GM12892 (cell line): ENCODE measurements at regions not wholly inside any gene's neighbourhood (a gene's known extent, or its start where the extent isn't known, plus 50 kb on each side); places are given as distances from the start of the nearest gene placed in this dataset.

ENCODE experiments used
- POLR2A ChIP-seq: IDR thresholded peaks from 2 replicates; pipeline ENCODE4 v1.6.1; 2011; ENCODE audit warnings: low read depth, low read length, control low read depth
- POLR2AphosphoS5 ChIP-seq: IDR thresholded peaks from 2 replicates; pipeline ENCODE4 v1.6.1; 2011; ENCODE audit warnings: low read depth, low read length, control low read depth
- TAF1 ChIP-seq: IDR thresholded peaks from 2 replicates; pipeline ENCODE4 v1.6.1; 2011; ENCODE audit warnings: low read depth, mild to moderate bottlenecking, control low read depth, low read length, borderline replicate concordance

- TF ChIP-seq POLR2A, result no peak
- no peak for TF ChIP-seq POLR2AphosphoS5
- TF ChIP-seq TAF1, result no peak
Measured at GRCh38 chr2:217085543-217085942, 225.7 kb upstream of the TNP1 start.
